Mesenchymal stem cell (in vitro differentiated cells and primary cell): ENCODE measurements at regions not wholly inside any gene's neighbourhood (a gene's known extent, or its start where the extent isn't known, plus 50 kb on each side); places are given as distances from the start of the nearest gene placed in this dataset.

Source experiments
- DNase-seq: peaks from one replicate; pipeline ENCODE4 v3.0.0-alpha.2; 2013
- H2AFZ ChIP-seq: one replicate; pipeline ENCODE4 v1.6.1; 2013; ENCODE audit warnings: low read depth, mild to moderate bottlenecking, control low read depth, inconsistent platforms, low read length, moderate library complexity
- H2AK5ac ChIP-seq: 2 replicates; pipeline ENCODE4 v1.6.1; 2013; ENCODE audit warnings: low read length, moderate library complexity, mild to moderate bottlenecking, inconsistent platforms; ENCODE audit not compliant: severe bottlenecking
- H2BK120ac ChIP-seq: one replicate; pipeline ENCODE4 v1.6.1; 2013; ENCODE audit warnings: low read depth, mild to moderate bottlenecking, inconsistent platforms, low read length, moderate library complexity
- H2BK12ac ChIP-seq, 2 experiments: one replicate each; pipeline ENCODE4 v1.6.1; 2013; ENCODE audit warnings: inconsistent platforms in 2 of 2, low read length in 2 of 2, mild to moderate bottlenecking in 2 of 2, moderate library complexity in 2 of 2, control low read depth in 1 of 2
- H2BK15ac ChIP-seq: one replicate; pipeline ENCODE4 v1.6.1; 2013; ENCODE audit warnings: mild to moderate bottlenecking, low read depth, inconsistent platforms; ENCODE audit not compliant: poor library complexity, severe bottlenecking
- H2BK5ac ChIP-seq: 2 replicates; pipeline ENCODE4 v1.6.1; 2013; ENCODE audit warnings: low read depth, mild to moderate bottlenecking, low read length, control low read depth, inconsistent platforms; ENCODE audit not compliant: poor library complexity, severe bottlenecking
- H3K14ac ChIP-seq, 2 experiments: one replicate each; pipeline ENCODE4 v1.6.1; 2013; ENCODE audit warnings: inconsistent platforms in 2 of 2, low read length in 2 of 2, control low read depth in 1 of 2, mild to moderate bottlenecking in 1 of 2, moderate library complexity in 1 of 2
- H3K18ac ChIP-seq, 2 experiments: one replicate each; pipeline ENCODE4 v1.6.1; 2013; ENCODE audit warnings: inconsistent platforms in 2 of 2, low read length in 2 of 2, control low read depth in 1 of 2, low read depth in 1 of 2, mild to moderate bottlenecking in 1 of 2
- H3K23ac ChIP-seq, 2 experiments: one replicate each; pipeline ENCODE4 v1.6.1; 2013; ENCODE audit warnings: inconsistent platforms in 2 of 2, low read length in 2 of 2, mild to moderate bottlenecking in 2 of 2, moderate library complexity in 2 of 2, control low read depth in 1 of 2
- H3K27ac ChIP-seq: 2 replicates; pipeline ENCODE4 v1.5.1; 2013; ENCODE audit warnings: mild to moderate bottlenecking, moderate library complexity, low read length, control low read depth, inconsistent platforms; ENCODE audit not compliant: poor library complexity, severe bottlenecking
- H3K27me3 ChIP-seq, 2 experiments: 2 replicates each; pipeline versions ENCODE4 v1.6.1 to v1.7.0; 2013; ENCODE audit warnings: low read length in 2 of 2, mild to moderate bottlenecking in 2 of 2, moderate library complexity in 2 of 2, control low read depth in 1 of 2, inconsistent platforms in 1 of 2; ENCODE audit not compliant: control insufficient read depth in 1 of 2, insufficient read depth in 1 of 2
- H3K36me3 ChIP-seq, 2 experiments: 2 replicates each; pipeline versions ENCODE4 v1.6.1 to v1.7.0; 2013; ENCODE audit warnings: low read length in 2 of 2, control low read depth in 1 of 2, inconsistent platforms in 1 of 2, low read depth in 1 of 2, mild to moderate bottlenecking in 1 of 2; ENCODE audit not compliant: insufficient read depth in 2 of 2, control insufficient read depth in 1 of 2
- H3K4ac ChIP-seq, 2 experiments: one replicate each; pipeline ENCODE4 v1.6.1; 2013; ENCODE audit warnings: inconsistent platforms in 2 of 2, low read length in 2 of 2, mild to moderate bottlenecking in 2 of 2, moderate library complexity in 2 of 2, control low read depth in 1 of 2, low read depth in 1 of 2
- H3K4me1 ChIP-seq: 2 replicates; pipeline ENCODE4 v1.6.1; 2013; ENCODE audit warnings: low read depth, low read length, control low read depth; ENCODE audit not compliant: control insufficient read depth, insufficient read depth
- H3K4me2 ChIP-seq: 2 replicates; pipeline ENCODE4 v1.6.1; 2013; ENCODE audit warnings: low read length, mild to moderate bottlenecking, inconsistent platforms; ENCODE audit not compliant: poor library complexity, severe bottlenecking
- H3K4me3 ChIP-seq, 2 experiments: 2 replicates each; pipeline versions ENCODE4 v1.5.1 to v1.7.0; 2013; ENCODE audit warnings: low read length in 2 of 2, mild to moderate bottlenecking in 2 of 2, control low read depth in 1 of 2, low read depth in 1 of 2; ENCODE audit not compliant: insufficient read depth in 1 of 2
- H3K79me1 ChIP-seq: replicated peaks from 2 replicates; pipeline ENCODE4 v1.6.1; 2013; ENCODE audit warnings: mild to moderate bottlenecking, control low read depth, low read length, inconsistent platforms; ENCODE audit not compliant: poor library complexity, severe bottlenecking
- H3K9ac ChIP-seq: 2 replicates; pipeline ENCODE4 v1.7.0; 2013; ENCODE audit warnings: mild to moderate bottlenecking, low read length, moderate library complexity
- H3K9me3 ChIP-seq: 2 replicates; pipeline ENCODE4 v1.7.0; 2013; ENCODE audit warnings: mild to moderate bottlenecking, low read length; ENCODE audit not compliant: control insufficient read depth
- H4K8ac ChIP-seq: one replicate; pipeline ENCODE4 v1.6.1; 2013; ENCODE audit warnings: inconsistent platforms, mild to moderate bottlenecking, low read length, moderate library complexity
- H4K91ac ChIP-seq: one replicate; pipeline ENCODE4 v1.6.1; 2013; ENCODE audit warnings: mild to moderate bottlenecking, low read length, inconsistent platforms
- WGBS: methylation state at CpG from one replicate; pipeline ENCODE4 v1.1.7; 2013; ENCODE audit warnings: mixed read lengths; 5-methylcytosine and 5-hydroxymethylcytosine counted together

GRCh38 chr1:234549447-234550021, 60.4 kb downstream of the IRF2BP2 start:
- Histone ChIP-seq H3K36me3 (no peaks in the 10 kb centered on the region), H3K4me3 (no peak overlapping the region), H3K18ac (no peak overlapping the region), H3K4me1 (peaks cover 21% of the 10 kb centered on the region), H3K4ac (peak overlapping the region in 1 of 2 experiments; percentile 10), H3K9ac (no peak overlapping the region), H2AFZ (no peak overlapping the region), H2BK15ac (no peak overlapping the region), H3K27me3 (no peaks in the 10 kb centered on the region), H2BK12ac (no peak overlapping the region), H3K4me2 (no peak overlapping the region), H4K8ac (no peak overlapping the region), H3K14ac (no peak overlapping the region), H2AK5ac (no peak overlapping the region), H3K79me1 (no peaks in the 10 kb centered on the region), H4K91ac (no peak overlapping the region), H2BK120ac (no peak overlapping the region), H3K23ac (no peak overlapping the region), H3K27ac (no peak overlapping the region), H3K9me3 (no peaks in the 10 kb centered on the region), H2BK5ac (no peak overlapping the region)
- 98% methylated on average over 10 of the region's 10 CpGs for WGBS
- no peak for DNase-seq

GRCh38 chr1:234546890-234547788, 62.8 kb downstream of the IRF2BP2 start:
- Histone ChIP-seq H3K14ac (no peak overlapping the region), H3K9ac (no peak overlapping the region), H2AK5ac (no peak overlapping the region), H3K4me3 (no peak overlapping the region), H2BK15ac (no peak overlapping the region), H2AFZ (no peak overlapping the region), H3K4me1 (peaks cover 16% of the 10 kb centered on the region), H2BK120ac (no peak overlapping the region), H2BK5ac (no peak overlapping the region), H3K23ac (no peak overlapping the region), H3K27ac (no peak overlapping the region), H3K4me2 (no peak overlapping the region), H3K36me3 (no peaks in the 10 kb centered on the region), H2BK12ac (peak overlapping the region in 1 of 2 experiments; percentile 46), H3K4ac (no peak overlapping the region), H3K27me3 (no peaks in the 10 kb centered on the region), H3K9me3 (no peaks in the 10 kb centered on the region), H4K91ac (peak overlapping the region; percentile 71), H3K79me1 (no peaks in the 10 kb centered on the region), H4K8ac (no peak overlapping the region), H3K18ac (no peak overlapping the region)
- 90% methylated on average over 3 of the region's 6 CpGs for WGBS
- DNase-seq = no peak

GRCh38 chr1:234546387-234546704, 63.6 kb downstream of the IRF2BP2 start:
- H4K91ac ChIP-seq = no peak overlapping the region

GRCh38 chr1:234545517-234546386, 64.2 kb downstream of the IRF2BP2 start:
- H4K8ac ChIP-seq = peak overlapping the region; percentile 27
- H3K23ac ChIP-seq = no peak overlapping the region
- no peak overlapping the region for H2BK120ac ChIP-seq
- H2AFZ ChIP-seq = no peak overlapping the region
- H3K4me3 ChIP-seq = no peak overlapping the region
- peak overlapping the region; percentile 49 to 51 for H2BK12ac ChIP-seq
- no peaks in the 10 kb centered on the region for H3K9me3 ChIP-seq
- peak overlapping the region in 1 of 2 experiments; percentile 81 for H3K4ac ChIP-seq
- peaks cover 18% of the 10 kb centered on the region for H3K4me1 ChIP-seq
- no peak overlapping the region for H2BK5ac ChIP-seq
- peak overlapping the region; percentile 65 to 96 for H3K18ac ChIP-seq
- no peaks in the 10 kb centered on the region for H3K79me1 ChIP-seq
- H3K27me3 ChIP-seq = no peaks in the 10 kb centered on the region
- H2BK15ac ChIP-seq = peak overlapping the region; percentile 26
- H3K14ac ChIP-seq = peak overlapping the region in 1 of 2 experiments; percentile 73
- H3K9ac ChIP-seq = peak overlapping the region; percentile 77
- no peak overlapping the region for H3K27ac ChIP-seq
- no peak overlapping the region for H3K4me2 ChIP-seq
- DNase-seq = peak; percentile 30
- H4K91ac ChIP-seq = peak overlapping the region; percentile 67
- H2AK5ac ChIP-seq = peak overlapping the region; percentile 60
- WGBS = 90% methylated on average over 12 of the region's 14 CpGs
- no peaks in the 10 kb centered on the region for H3K36me3 ChIP-seq

More at GRCh38 chr1:234546387-234546704, 63.6 kb downstream of the IRF2BP2 start:
- Histone ChIP-seq H3K4me2 (no peak overlapping the region), H3K9me3 (no peaks in the 10 kb centered on the region), H2BK5ac (no peak overlapping the region), H3K4me1 (peaks cover 18% of the 10 kb centered on the region), H3K14ac (no peak overlapping the region), H3K23ac (no peak overlapping the region), H3K27me3 (no peaks in the 10 kb centered on the region), H2AK5ac (no peak overlapping the region), H3K36me3 (no peaks in the 10 kb centered on the region), H4K8ac (no peak overlapping the region), H3K9ac (no peak overlapping the region), H3K79me1 (no peaks in the 10 kb centered on the region), H2BK12ac (no peak overlapping the region), H2BK15ac (no peak overlapping the region), H3K18ac (no peak overlapping the region), H3K27ac (no peak overlapping the region), H2AFZ (no peak overlapping the region), H3K4ac (no peak overlapping the region), H3K4me3 (no peak overlapping the region), H2BK120ac (no peak overlapping the region)
- 100% methylated on average over 4 of the region's 7 CpGs for WGBS
- DNase-seq = no peak
